Osteoblast (primary cell): ENCODE measurements at regions not wholly inside any gene's neighbourhood (a gene's known extent, or its start where the extent isn't known, plus 50 kb on each side); places are given as distances from the start of the nearest gene placed in this dataset.

Experiments
- DNase-seq: peaks from one replicate; pipeline ENCODE4 v3.0.0; 2011; ENCODE audit warnings: low spot score, mixed read lengths; ENCODE audit not compliant: insufficient read length; ENCODE audit errors: missing footprints
- H2AFZ ChIP-seq: 2 replicates; pipeline ENCODE4 v1.6.0; 2011; ENCODE audit warnings: mild to moderate bottlenecking, low read length
- H3K27ac ChIP-seq: 2 replicates; pipeline ENCODE4 v1.5.1; 2011; ENCODE audit warnings: mild to moderate bottlenecking, low read depth, low read length, moderate library complexity
- H3K27me3 ChIP-seq: 2 replicates; pipeline ENCODE4 v1.6.0; 2012; ENCODE audit warnings: mild to moderate bottlenecking, control low read depth, inconsistent platforms, low read length, moderate library complexity; ENCODE audit not compliant: insufficient read depth
- H3K36me3 ChIP-seq: 2 replicates; pipeline ENCODE4 v1.5.1; 2011; ENCODE audit warnings: mild to moderate bottlenecking, low read length, control low read depth, moderate library complexity; ENCODE audit not compliant: insufficient read depth
- H3K4me1 ChIP-seq: 2 replicates; pipeline ENCODE4 v1.5.1; 2011; ENCODE audit warnings: mild to moderate bottlenecking, low read length, control low read depth, moderate library complexity; ENCODE audit not compliant: insufficient read depth
- H3K4me2 ChIP-seq: 2 replicates; pipeline ENCODE4 v1.6.0; 2011; ENCODE audit warnings: mild to moderate bottlenecking, low read length; ENCODE audit not compliant: insufficient read depth
- H3K4me3 ChIP-seq: fragments of 200-600 bp; sonication (generic); 3 replicates; pipeline ENCODE4 v1.5.1; 2012; ENCODE audit warnings: mild to moderate bottlenecking, low read length, inconsistent platforms; ENCODE audit not compliant: insufficient read depth
- H3K79me2 ChIP-seq: 2 replicates; pipeline ENCODE4 v1.6.0; 2012; ENCODE audit warnings: mild to moderate bottlenecking, low read length, control low read depth, inconsistent platforms; ENCODE audit not compliant: insufficient read depth
- H3K9me3 ChIP-seq: 2 replicates; pipeline ENCODE4 v1.5.1; 2011; ENCODE audit warnings: low read depth, low read length, control low read depth
- H4K20me1 ChIP-seq: 2 replicates; pipeline ENCODE4 v1.6.0; 2012; ENCODE audit warnings: mild to moderate bottlenecking, low read length, control low read depth; ENCODE audit not compliant: insufficient read depth
- CTCF ChIP-seq: IDR thresholded peaks from 2 replicates; pipeline ENCODE4 v1.5.1; 2011; ENCODE audit warnings: mild to moderate bottlenecking, low read depth, low read length, moderate library complexity; ENCODE audit errors: extremely low read depth

GRCh38 chr7:9778367-9778766 is 1195.3 kb upstream of the PHF14 start:
- Histone ChIP-seq H3K36me3 (no peaks in the 10 kb centered on the region), H3K4me1 (no peaks in the 10 kb centered on the region), H4K20me1 (no peaks in the 10 kb centered on the region), H3K79me2 (no peaks in the 10 kb centered on the region), H3K4me3 (no peak overlapping the region), H2AFZ (no peak overlapping the region), H3K9me3 (peaks cover 3% of the 10 kb centered on the region), H3K27ac (no peak overlapping the region), H3K27me3 (no peaks in the 10 kb centered on the region), H3K4me2 (no peak overlapping the region)
- DNase-seq, result no peak
- no peak for TF ChIP-seq CTCF

- H3K27ac ChIP-seq, result no peak overlapping the region
These were observed 1192.0 kb upstream of the PHF14 start for GRCh38 chr7:9781710-9782109.

GRCh38 chr7:9782275-9782674 is 1191.4 kb upstream of the PHF14 start:
- Histone ChIP-seq H3K9me3 (peaks cover 3% of the 10 kb centered on the region), H3K4me3 (no peak overlapping the region), H3K4me1 (no peaks in the 10 kb centered on the region), H3K27me3 (no peaks in the 10 kb centered on the region), H4K20me1 (no peaks in the 10 kb centered on the region), H3K36me3 (no peaks in the 10 kb centered on the region), H3K27ac (no peak overlapping the region), H3K79me2 (no peaks in the 10 kb centered on the region), H2AFZ (no peak overlapping the region), H3K4me2 (no peak overlapping the region)
- no peak for TF ChIP-seq CTCF
- DNase-seq, result no peak

More at GRCh38 chr7:9781710-9782109, 1192.0 kb upstream of the PHF14 start:
- DNase-seq, result no peak
- Histone ChIP-seq H3K4me3 (no peak overlapping the region), H4K20me1 (no peaks in the 10 kb centered on the region), H3K36me3 (no peaks in the 10 kb centered on the region), H3K4me1 (no peaks in the 10 kb centered on the region), H3K9me3 (peaks cover 3% of the 10 kb centered on the region), H3K4me2 (no peak overlapping the region), H3K79me2 (no peaks in the 10 kb centered on the region), H2AFZ (no peak overlapping the region), H3K27me3 (no peaks in the 10 kb centered on the region)
- TF ChIP-seq CTCF, result no peak

- TF ChIP-seq CTCF, result no peak
- Histone ChIP-seq H3K4me3 (no peak overlapping the region), H3K4me1 (no peaks in the 10 kb centered on the region), H3K27ac (no peak overlapping the region), H4K20me1 (no peaks in the 10 kb centered on the region), H3K79me2 (no peaks in the 10 kb centered on the region), H3K9me3 (peaks cover 3% of the 10 kb centered on the region), H3K27me3 (no peaks in the 10 kb centered on the region), H3K36me3 (no peaks in the 10 kb centered on the region), H3K4me2 (no peak overlapping the region), H2AFZ (no peak overlapping the region)
- no peak for DNase-seq
These were observed 1188.5 kb upstream of the PHF14 start for GRCh38 chr7:9785211-9785610.
